ENCODE measurements at regions not wholly inside any gene's neighbourhood (a gene's known extent, or its start where the extent isn't known, plus 50 kb on each side); places are given as distances from the start of the nearest gene placed in this dataset.

- WGBS (ENCODE audit: low lambda C conversion rate), result 46% methylated on average over 1 of the region's 1 CpG
- no peaks in the 10 kb centered on the region for H3K27me3 ChIP-seq (ENCODE audit: control insufficient read depth in 1 of 2, insufficient read depth in 2 of 2, low read length in 2 of 2)
- no TSS peak for BruUV-seq (replicated peaks)
Measured at GRCh38 chrX:7784580-7784979, 58.4 kb upstream of the VCX start.

More at GRCh38 chrX:7784580-7784979, 58.4 kb upstream of the VCX start:
- H4K20me1 ChIP-seq (ENCODE audit: insufficient read depth, low read length), result no peaks in the 10 kb centered on the region
- H3K4me1 ChIP-seq (ENCODE audit: insufficient read depth, low read length), result peaks cover 13% of the 10 kb centered on the region; the same call in 1 of the 2 replicates
- no peak overlapping the region for H3K27ac ChIP-seq (ENCODE audit: extremely low read length, insufficient read depth, low read length)
- DNase-seq (ENCODE audit: low spot score), result no peak
- no peak overlapping the region for H3K4me2 ChIP-seq (ENCODE audit: low read depth, low read length)
- no peaks in the 10 kb centered on the region for H3K36me3 ChIP-seq (replicated peaks in 1 of 2; ENCODE audit: control insufficient read depth in 1 of 2, insufficient read depth in 2 of 2, low read length in 2 of 2)
- H3K9me3 ChIP-seq (ENCODE audit: low read length), result no peaks in the 10 kb centered on the region
- no peak overlapping the region for H3K4me3 ChIP-seq (replicated peaks in 1 of 3; ENCODE audit: insufficient read depth in 1 of 3, low read depth in 2 of 3, low read length in 3 of 3)
- no peak for ATAC-seq
- H2AFZ ChIP-seq (ENCODE audit: low read length), result no peak overlapping the region
- no peaks in the 10 kb centered on the region for H3K79me2 ChIP-seq (ENCODE audit: insufficient read depth, low read length)
- ChIA-PET POLR2A (no interaction called here), CTCF (ENCODE audit: low intra/inter-chr PET ratio, low total read pairs) (no interaction called here)
- no peak overlapping the region for H3K9ac ChIP-seq (ENCODE audit: insufficient read depth, low read depth, low read length)
- intact Hi-C loops (cut with micrococcal nuclease; ENCODE audit: unreplicated experiment) (no loop called here), in situ Hi-C loops (cut with HindIII; ENCODE audit: extremely low pct_ligation_motif_present, low pct_unique_long_range_greater_than_20kb) (no loop called here)
- TF ChIP-seq ZNF580 (CRISPR knock-in tag; IDR thresholded peaks at IDR 0.05; ENCODE audit: borderline replicate concordance, low read depth) (no peak), NFKB2 (CRISPR knock-in tag; IDR thresholded peaks at IDR 0.05; ENCODE audit: borderline replicate concordance) (no peak), SOX13 (IDR thresholded peaks at IDR 0.05) (no peak), SOX13 (CRISPR knock-in tag; conservative IDR thresholded peaks at IDR 0.05 in 1 of 2, IDR thresholded peaks at IDR 0.05 in 1 of 2) (no peak), CBFB (CRISPR knock-in tag; IDR thresholded peaks at IDR 0.05) (no peak), SIX1 (CRISPR knock-in tag; IDR thresholded peaks at IDR 0.05; ENCODE audit: borderline replicate concordance) (no peak), ZNF724P (CRISPR knock-in tag; IDR thresholded peaks at IDR 0.05; ENCODE audit: borderline replicate concordance) (no peak), HOXA7 (CRISPR knock-in tag; IDR thresholded peaks at IDR 0.05) (no peak), TCF7L2 (IDR thresholded peaks at IDR 0.05; ENCODE audit: low read depth, low read length) (no peak), ZNF34 (CRISPR knock-in tag; IDR thresholded peaks at IDR 0.05; ENCODE audit: borderline replicate concordance) (no peak), ZNF777 (CRISPR knock-in tag; IDR thresholded peaks at IDR 0.05) (no peak), MBD4 (IDR thresholded peaks at IDR 0.05; ENCODE audit: borderline replicate concordance, low read length) (no peak), POGZ (CRISPR knock-in tag; IDR thresholded peaks at IDR 0.05) (no peak)
- TF ChIP-seq, protein P1, sequence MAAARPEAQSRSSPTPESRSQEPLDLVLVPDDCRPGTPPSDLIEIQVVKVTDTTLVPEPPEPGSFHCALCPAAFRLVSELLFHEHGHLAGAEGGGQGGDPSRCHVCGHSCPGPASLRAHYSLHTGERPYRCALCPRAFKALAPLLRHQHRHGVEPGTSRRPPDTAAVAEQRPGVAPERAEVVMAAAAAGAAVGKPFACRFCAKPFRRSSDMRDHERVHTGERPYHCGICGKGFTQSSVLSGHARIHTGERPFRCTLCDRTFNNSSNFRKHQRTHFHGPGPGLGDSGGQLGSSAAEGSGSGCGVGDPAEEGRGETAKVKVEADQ (CRISPR knock-in tag; IDR thresholded peaks at IDR 0.05; ENCODE audit: borderline replicate concordance), result no peak
- TF ChIP-seq, protein P2, sequence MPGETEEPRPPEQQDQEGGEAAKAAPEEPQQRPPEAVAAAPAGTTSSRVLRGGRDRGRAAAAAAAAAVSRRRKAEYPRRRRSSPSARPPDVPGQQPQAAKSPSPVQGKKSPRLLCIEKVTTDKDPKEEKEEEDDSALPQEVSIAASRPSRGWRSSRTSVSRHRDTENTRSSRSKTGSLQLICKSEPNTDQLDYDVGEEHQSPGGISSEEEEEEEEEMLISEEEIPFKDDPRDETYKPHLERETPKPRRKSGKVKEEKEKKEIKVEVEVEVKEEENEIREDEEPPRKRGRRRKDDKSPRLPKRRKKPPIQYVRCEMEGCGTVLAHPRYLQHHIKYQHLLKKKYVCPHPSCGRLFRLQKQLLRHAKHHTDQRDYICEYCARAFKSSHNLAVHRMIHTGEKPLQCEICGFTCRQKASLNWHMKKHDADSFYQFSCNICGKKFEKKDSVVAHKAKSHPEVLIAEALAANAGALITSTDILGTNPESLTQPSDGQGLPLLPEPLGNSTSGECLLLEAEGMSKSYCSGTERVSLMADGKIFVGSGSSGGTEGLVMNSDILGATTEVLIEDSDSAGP (CRISPR knock-in tag; IDR thresholded peaks at IDR 0.05; ENCODE audit: borderline replicate concordance), result no peak
- no peak for FAIRE-seq

Data from HepG2 (cell line).